ENCODE measurements at regions not wholly inside any gene's neighbourhood (a gene's known extent, or its start where the extent isn't known, plus 50 kb on each side); places are given as distances from the start of the nearest gene placed in this dataset.
A peak's percentile ranks its signal among the peaks of the same experiment; 100 is the strongest.

GRCh38 chr10:30256084-30256483 lies 93.0 kb downstream of the MTPAP start:
- intact Hi-C loops (cut with DNase I), result no loop called here
- DNase-seq, result no peak
- ATAC-seq, result no peak

- intact Hi-C loops (cut with DNase I), result no loop called here
- no peak for ATAC-seq
- DNase-seq, result no peak
Observed at GRCh38 chr10:30254926-30255325, 94.2 kb downstream of the MTPAP start.

DNA sequence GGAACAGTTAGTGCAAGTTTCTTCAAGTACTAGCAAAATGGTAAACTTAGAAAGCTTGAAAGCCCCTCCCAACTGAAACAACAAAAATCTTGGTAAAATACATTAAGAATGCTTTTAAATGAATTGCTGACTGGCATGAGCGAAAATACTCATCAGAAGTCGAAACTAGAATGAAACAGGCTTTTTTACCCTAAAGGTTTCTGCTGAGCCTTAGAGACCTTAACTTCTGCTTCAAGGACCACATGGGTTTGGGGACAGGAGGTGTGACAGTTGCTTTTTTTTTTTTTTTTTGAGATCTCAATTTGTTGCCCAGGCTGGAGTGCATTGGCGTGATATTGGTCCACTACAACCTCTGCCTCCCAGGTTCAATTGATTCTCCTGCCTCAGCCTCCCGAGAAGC lies 100.3 kb downstream of the MTPAP start:
- no peak for ATAC-seq
- DNase-seq, result no peak
- intact Hi-C loops (cut with DNase I), result loop anchor here in 1 of 2 donors (5.0 kb wide), 1 partner anchor 251 kb away; no protein-coding TSS in a partner anchor

DNA sequence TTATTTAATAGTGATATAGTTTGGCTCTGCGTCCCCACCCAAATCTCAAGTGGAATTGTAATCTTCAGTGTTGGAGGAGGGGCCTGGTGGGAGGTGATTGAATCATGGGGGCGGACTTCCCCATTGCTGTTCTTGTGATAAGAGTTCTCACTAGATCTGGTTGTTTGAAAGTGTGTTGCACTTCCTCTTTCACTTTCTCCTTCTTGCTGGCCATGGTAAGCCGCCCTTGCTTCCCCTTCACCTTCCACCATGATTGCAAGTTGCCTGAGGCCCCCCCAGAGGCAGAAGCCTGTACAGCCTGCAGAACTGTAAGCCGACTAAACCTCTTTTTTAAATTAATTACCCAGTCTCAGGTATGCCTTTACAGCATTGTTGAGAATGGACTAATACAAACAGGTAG lies 101.4 kb downstream of the MTPAP start:
- intact Hi-C loops (cut with DNase I), result loop anchor here in 1 of 2 donors (5.0 kb wide), 1 partner anchor 250 kb away; no protein-coding TSS in a partner anchor
- ATAC-seq, result no peak

DNA sequence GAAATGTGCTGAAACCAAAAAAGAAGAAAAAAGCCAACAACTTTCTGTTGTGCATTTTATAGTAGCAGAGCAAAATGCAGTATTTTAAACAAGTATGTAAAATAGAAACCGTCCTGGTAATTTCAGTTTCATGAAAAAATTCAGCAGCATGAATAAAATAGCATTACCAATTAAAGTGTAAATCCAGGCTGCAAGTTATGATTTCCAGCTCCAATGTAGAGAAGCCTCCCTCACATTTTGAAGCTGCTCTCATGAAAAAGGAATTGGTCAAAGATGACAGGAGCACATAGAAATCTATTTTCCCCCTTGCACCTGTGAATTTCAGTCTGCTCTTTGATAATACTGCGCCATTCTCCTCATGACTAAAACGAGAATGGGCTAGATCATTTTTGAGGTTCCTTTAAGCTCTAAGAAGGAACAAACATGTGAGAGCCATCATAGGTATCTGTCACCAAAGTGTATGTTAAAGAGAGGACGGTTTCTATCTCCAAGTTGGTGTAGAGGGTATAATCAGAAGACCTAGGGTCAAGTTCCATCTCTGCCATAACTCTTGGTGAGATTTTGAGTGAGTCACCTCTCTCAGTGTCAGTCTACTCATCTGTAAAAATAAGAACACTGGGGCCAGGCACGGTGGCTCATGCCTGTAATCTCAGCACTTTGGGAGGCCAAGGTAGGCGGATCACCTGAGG lies 107.5 kb downstream of the MTPAP start:
- ATAC-seq (no peak), DNase-seq (no peak)
- intact Hi-C loops (cut with DNase I), result loop anchor here in 1 of 2 donors (1.0 kb wide), 1 partner anchor 243 kb away; no protein-coding TSS in a partner anchor

More for the DNA sequence above, 101.4 kb downstream of the MTPAP start:
- no peak for DNase-seq

DNA sequence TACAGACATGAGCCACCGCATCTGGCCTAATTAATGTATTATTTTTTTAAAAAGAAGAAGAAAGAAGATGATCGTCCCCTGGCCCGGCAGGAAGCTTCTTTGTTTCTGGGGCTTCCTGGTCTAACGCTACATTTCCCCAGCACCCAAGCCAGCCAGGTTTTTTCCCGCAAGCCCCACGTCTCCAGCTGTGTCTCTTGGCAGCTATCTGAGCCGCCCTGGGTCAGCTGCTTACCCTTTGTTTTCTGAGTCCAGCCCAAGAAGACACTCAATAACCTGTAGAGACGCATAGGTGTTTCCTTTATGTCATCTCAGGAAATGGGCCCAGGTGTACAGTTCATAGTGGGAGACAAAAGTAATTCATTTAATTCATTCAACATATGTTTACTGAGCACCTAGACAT lies 110.2 kb downstream of the MTPAP start:
- no peak for DNase-seq
- peak in 1 of 2 donors; percentile 30 for ATAC-seq
- intact Hi-C loops (cut with DNase I), result no loop called here

DNA sequence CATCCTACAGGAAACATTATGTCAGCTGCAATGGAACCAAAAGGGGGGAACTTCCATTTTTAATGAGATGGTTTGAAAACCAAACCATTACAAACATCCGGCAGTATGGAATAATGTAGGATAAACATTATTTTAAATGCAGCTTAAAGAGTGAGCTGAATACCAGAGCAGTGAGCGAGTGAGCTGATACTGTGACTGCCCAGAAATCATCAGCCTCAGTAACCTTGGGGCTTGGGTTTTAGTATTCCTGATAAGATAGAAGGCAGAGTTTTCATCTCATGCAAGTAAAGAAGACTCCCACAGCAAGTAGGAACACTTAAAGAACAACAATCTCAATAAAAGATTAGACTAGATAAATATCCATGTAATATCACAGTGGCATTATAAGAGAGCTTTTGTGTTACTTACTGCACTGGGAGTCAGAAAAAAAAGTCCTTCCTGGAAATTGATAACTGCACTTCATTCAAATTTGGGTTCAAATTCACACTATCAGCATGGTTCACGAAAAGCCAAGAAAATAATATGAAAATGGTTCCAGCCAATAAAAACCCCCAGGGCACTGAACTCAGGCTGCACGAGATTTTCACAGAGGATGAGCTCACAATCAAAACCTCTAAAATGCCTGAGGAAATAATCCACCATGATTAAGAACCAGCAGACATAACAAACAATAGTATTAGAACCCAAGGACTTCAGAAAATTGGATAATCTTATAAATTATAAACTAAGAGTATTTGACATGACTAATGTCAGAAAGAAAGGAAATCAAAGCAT lies 115.7 kb downstream of the MTPAP start:
- no peak for DNase-seq
- ATAC-seq, result no peak
- intact Hi-C loops (cut with DNase I), result no loop called here

DNA sequence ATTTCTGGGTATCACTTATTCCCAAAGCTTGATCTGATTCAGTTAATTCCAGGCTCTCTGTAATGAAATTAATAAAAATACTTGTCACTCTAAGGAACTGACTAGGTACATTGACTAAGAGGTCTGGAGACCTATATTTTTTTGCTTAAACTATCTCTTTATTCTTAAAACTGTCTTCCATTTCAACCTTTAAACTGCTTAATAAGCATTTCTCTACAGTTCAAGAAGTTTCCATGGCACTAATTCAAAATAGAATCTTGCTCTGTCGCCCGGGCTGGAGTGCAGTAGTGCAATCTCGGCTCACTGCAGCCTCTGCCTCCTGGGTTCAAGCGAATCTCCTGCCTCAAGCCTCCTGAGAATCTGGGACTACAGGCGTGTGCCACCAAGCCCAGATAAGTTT lies 117.4 kb downstream of the MTPAP start:
- intact Hi-C loops (cut with DNase I), result no loop called here
- DNase-seq, result no peak
- no peak for ATAC-seq

- DNase-seq (no peak), ATAC-seq (no peak)
- intact Hi-C loops (cut with DNase I), result no loop called here
Observed at GRCh38 chr10:30231071-30231652, 117.9 kb downstream of the MTPAP start.

- ATAC-seq (no peak), DNase-seq (no peak)
- intact Hi-C loops (cut with DNase I), result no loop called here
Observed at GRCh38 chr10:30229536-30229935, 119.5 kb downstream of the MTPAP start.

GRCh38 chr10:30228417-30229036 lies 120.6 kb downstream of the MTPAP start:
- intact Hi-C loops (cut with DNase I), result no loop called here
- peak; percentile 31 for DNase-seq
- ATAC-seq, result peak; percentile 49 to 71

GRCh38 chr10:30227481-30227880 lies 121.6 kb downstream of the MTPAP start:
- peak; percentile 60 for DNase-seq
- ATAC-seq, result peak in 1 of 2 donors; percentile 78
- intact Hi-C loops (cut with DNase I), result no loop called here

GRCh38 chr10:30219971-30220751 lies 128.9 kb downstream of the MTPAP start:
- peak; percentile 58 to 74 for ATAC-seq

DNA sequence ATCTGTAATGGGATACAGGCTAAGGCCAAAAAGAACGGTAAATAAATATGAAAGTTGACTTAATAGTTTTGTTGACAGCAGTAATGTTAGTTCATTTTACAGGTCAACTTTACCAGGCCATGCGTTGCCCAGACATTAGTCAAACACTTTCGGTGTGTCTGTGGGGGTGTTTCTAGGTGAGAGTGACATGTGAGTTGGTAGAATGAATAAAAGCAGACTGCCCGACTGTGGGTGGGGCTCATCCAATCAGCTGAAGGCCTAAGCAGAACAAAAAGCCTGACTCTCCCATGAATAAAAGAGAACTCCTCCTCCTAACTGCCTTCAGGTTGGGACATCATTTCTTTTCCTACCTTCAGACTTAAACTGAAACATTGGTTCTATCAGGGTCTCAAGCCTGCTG lies 132.3 kb downstream of the MTPAP start:
- ATAC-seq, result no peak
- no peak for DNase-seq
- intact Hi-C loops (cut with DNase I), result no loop called here

More at GRCh38 chr10:30219971-30220751, 128.9 kb downstream of the MTPAP start:
- no peak for DNase-seq
- intact Hi-C loops (cut with DNase I), result no loop called here

GRCh38 chr10:30215623-30216022 lies 133.5 kb downstream of the MTPAP start:
- ATAC-seq (peak; percentile 34 to 62), DNase-seq (no peak)
- intact Hi-C loops (cut with DNase I), result no loop called here

DNA sequence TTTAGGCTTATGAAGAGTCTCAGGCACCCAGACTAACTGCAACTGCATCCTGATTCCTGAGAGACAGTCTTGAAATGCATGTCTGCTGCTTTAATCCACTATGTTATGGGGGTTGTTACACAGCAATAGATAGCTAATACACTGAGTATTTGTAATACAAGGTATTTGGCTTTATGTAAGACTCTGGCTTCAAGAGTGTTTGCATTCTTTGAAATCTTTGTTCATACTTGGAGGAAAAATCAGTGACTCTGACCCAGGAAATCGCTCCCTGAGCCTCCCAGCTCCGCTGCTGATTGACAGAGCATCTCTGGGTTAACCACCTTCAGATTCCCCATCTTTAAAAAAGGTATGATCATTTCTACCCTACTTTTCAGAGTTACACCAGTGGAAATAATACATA lies 133.9 kb downstream of the MTPAP start:
- DNase-seq (no peak), ATAC-seq (no peak)
- intact Hi-C loops (cut with DNase I), result no loop called here

- DNase-seq (no peak), ATAC-seq (no peak)
- intact Hi-C loops (cut with DNase I), result no loop called here
Observed at GRCh38 chr10:30210296-30210695, 138.8 kb downstream of the MTPAP start.

- no peak for ATAC-seq
- no peak for DNase-seq
- intact Hi-C loops (cut with DNase I), result no loop called here
Observed at GRCh38 chr10:30208330-30208729, 140.7 kb downstream of the MTPAP start.

DNA sequence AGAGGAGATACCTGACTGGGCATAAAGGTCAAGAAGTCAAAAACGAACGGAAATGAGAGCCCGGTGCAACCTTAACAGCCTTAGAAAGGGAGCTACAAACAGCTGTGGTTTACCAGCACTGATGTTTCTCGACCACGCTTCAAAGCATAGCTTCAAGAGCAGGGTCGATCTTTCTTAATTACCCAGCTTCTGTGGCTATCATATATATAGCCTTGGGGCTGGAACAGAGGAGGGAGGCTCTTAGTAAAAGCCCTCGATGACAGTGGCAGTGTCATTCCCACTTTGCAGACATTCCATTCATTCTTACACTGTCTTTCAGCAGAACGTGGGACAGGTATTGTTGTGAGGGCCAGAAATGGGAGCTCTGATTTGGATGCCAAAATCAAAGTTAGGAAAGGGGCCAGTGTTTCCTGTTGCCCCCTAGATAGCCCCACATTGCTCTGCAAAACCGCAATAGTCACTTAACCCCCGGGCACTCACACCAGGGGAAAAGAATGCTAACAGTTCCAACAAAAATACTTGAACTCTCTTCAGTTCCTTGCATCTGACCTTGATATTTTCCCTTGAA lies 141.5 kb downstream of the MTPAP start:
- no peak for DNase-seq
- no peak for ATAC-seq
- intact Hi-C loops (cut with DNase I), result no loop called here

All from left cardiac atrium (tissue), 4 donors.